Upper lobe of left lung (tissue), 6 donors: ENCODE measurements at regions not wholly inside any gene's neighbourhood (a gene's known extent, or its start where the extent isn't known, plus 50 kb on each side); places are given as distances from the start of the nearest gene placed in this dataset.

Experiments
- ATAC-seq, 2 donors: fragments of 200-7000 bp; cut with Tn5 transposase; one replicate each; pipeline ENCODE4 v1.9.1; 2022; ENCODE audit warnings: mild to moderate bottlenecking in 2 of 2, moderate library complexity in 2 of 2; ENCODE audit not compliant: low FRiP score in 2 of 2
- DNase-seq, 2 donors: peaks; one replicate each; pipeline ENCODE4 v3.0.0-alpha.2; 2019 to 2020
- H3K27ac ChIP-seq, 4 donors: fragments of 200-600 bp; sonication (generic); one replicate each; pipeline ENCODE4 v1.5.1; 2016 to 2019
- H3K27me3 ChIP-seq, 4 donors: fragments of 200-600 bp; sonication (generic); one replicate each; pipeline ENCODE4 v1.5.1; 2017 to 2019
- H3K36me3 ChIP-seq, 4 donors: fragments of 200-600 bp; sonication (generic); one replicate each; pipeline ENCODE4 v1.5.1; 2016 to 2019
- H3K4me1 ChIP-seq, 4 donors: fragments of 200-600 bp; sonication (generic); one replicate each; pipeline ENCODE4 v1.5.1; 2018 to 2019
- H3K4me3 ChIP-seq, 4 donors: fragments of 200-600 bp; sonication (generic); one replicate each; pipeline ENCODE4 v1.5.1; 2017 to 2019; ENCODE audit warnings: mild to moderate bottlenecking in 2 of 4, moderate library complexity in 1 of 4
- H3K9me3 ChIP-seq, 4 donors: fragments of 200-600 bp; sonication (generic); one replicate each; pipeline ENCODE4 v1.5.1; 2018 to 2019
- CTCF ChIP-seq, 6 experiments: fragments of 450-650 bp in 4 of 6; fragments of 200-600 bp in 2 of 6; sonication (generic) in 2 of 6; IDR thresholded peaks; one replicate each; pipeline ENCODE4 v1.5.1; 2016 to 2019; ENCODE audit warnings: antibody characterized with exemption in 6 of 6
- EP300 ChIP-seq, 4 donors: sonication (generic); formaldehyde crosslinking; IDR thresholded peaks; one replicate each; pipeline ENCODE4 v1.5.1; 2017; ENCODE audit warnings: antibody characterized with exemption in 4 of 4, control low read depth in 2 of 4
- POLR2A ChIP-seq, 4 donors: fragments of 450-650 bp; IDR thresholded peaks; one replicate each; pipeline ENCODE4 v1.5.1; 2016 to 2017; ENCODE audit warnings: antibody characterized with exemption in 4 of 4, mild to moderate bottlenecking in 2 of 4
- POLR2AphosphoS5 ChIP-seq, 2 donors: sonication (generic); formaldehyde crosslinking; IDR thresholded peaks; one replicate each; pipeline ENCODE4 v1.5.1; 2017; ENCODE audit warnings: antibody characterized with exemption in 2 of 2
- WGBS, 2 donors: methylation state at CpG; one replicate each; pipeline ENCODE4 v1.1.5; 2017 to 2018; 5-methylcytosine and 5-hydroxymethylcytosine counted together
- donor health status: DM: no; HTN: no; CAD: no; lungs with moderate emphysema.
- donor health status: DM: no; HTN: yes; CAD: no; lungs with severe emphysema.

GRCh38 chr7:24341691-24342413 is 57.9 kb downstream of the NPY start:
- H3K27ac ChIP-seq: no peak overlapping the region
- no peaks in the 10 kb centered on the region for H3K9me3 ChIP-seq
- H3K36me3 ChIP-seq: no peaks in the 10 kb centered on the region
- WGBS, 2 donors: 66 to 77% methylated on average over 3 of the region's 3 CpGs
- ATAC-seq: no peak
- H3K27me3 ChIP-seq: no peaks in the 10 kb centered on the region
- DNase-seq: no peak
- no peaks in the 10 kb centered on the region for H3K4me1 ChIP-seq
- H3K4me3 ChIP-seq: no peak overlapping the region
- no peak for TF ChIP-seq CTCF (IDR thresholded peaks at IDR 0.05)
- no peak for TF ChIP-seq EP300 (IDR thresholded peaks at IDR 0.05)
- no peak for TF ChIP-seq POLR2AphosphoS5 (IDR thresholded peaks at IDR 0.05)
- no peak for TF ChIP-seq POLR2A (IDR thresholded peaks at IDR 0.05)

DNA sequence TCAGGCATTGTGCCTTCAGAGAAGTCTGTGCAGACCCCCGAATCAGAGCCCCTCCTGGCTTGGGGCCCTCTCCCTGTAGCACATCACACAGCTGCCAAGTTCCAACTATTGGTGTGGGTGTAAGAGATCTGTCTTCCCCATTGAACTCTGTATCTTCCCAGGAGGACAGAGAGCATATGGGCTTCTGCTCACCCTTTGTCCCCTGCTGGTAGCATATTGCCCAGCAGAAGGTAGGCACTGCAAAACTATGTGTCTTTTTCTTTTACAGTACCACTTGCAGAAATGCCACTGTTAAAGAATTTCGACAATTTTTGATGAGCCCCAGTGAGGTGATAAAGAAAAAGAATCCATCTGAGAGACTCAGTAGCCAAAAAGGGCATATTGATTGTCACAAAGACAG is 59.6 kb downstream of the NPY start:
- Histone ChIP-seq H3K27ac (no peak overlapping the region), H3K27me3 (no peaks in the 10 kb centered on the region), H3K9me3 (no peaks in the 10 kb centered on the region), H3K36me3 (no peaks in the 10 kb centered on the region), H3K4me1 (no peaks in the 10 kb centered on the region), H3K4me3 (no peak overlapping the region)
- TF ChIP-seq POLR2AphosphoS5 (IDR thresholded peaks at IDR 0.05): no peak
- no peak for TF ChIP-seq CTCF (IDR thresholded peaks at IDR 0.05)
- no peak for TF ChIP-seq POLR2A (IDR thresholded peaks at IDR 0.05)
- no peak for TF ChIP-seq EP300 (IDR thresholded peaks at IDR 0.05)
- ATAC-seq (no peak), DNase-seq (no peak)
- whole genome bisulfite sequencing, 2 donors: 75% methylated on average over 2 of the region's 2 CpGs

DNA sequence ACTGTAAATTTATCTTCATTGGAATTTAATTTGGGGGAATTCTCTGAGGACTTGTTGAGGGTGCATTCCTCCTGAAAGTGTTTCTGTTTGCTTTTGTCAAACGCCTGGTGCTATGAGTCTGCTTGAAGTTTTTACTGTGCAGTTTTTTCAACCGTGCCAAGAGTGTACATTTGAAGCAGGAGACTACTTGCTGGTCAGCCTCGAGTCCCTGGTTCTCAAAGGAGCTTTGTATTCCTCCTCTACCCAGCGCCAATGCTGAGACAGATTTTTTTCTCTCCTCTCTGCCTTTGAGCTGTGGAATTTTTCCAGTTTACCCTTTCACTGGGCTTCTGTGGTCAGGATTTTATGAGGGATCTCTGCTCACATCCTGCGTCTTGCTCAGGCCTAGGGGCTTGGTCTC is 62.1 kb downstream of the NPY start:
- Histone ChIP-seq H3K27me3 (no peaks in the 10 kb centered on the region), H3K9me3 (no peaks in the 10 kb centered on the region), H3K4me1 (no peaks in the 10 kb centered on the region), H3K27ac (no peak overlapping the region), H3K36me3 (no peaks in the 10 kb centered on the region), H3K4me3 (no peak overlapping the region)
- TF ChIP-seq POLR2A (IDR thresholded peaks at IDR 0.05): no peak
- ATAC-seq (no peak), DNase-seq (no peak)
- WGBS, 2 donors: 39 to 45% methylated on average over 5 of the region's 5 CpGs

DNA sequence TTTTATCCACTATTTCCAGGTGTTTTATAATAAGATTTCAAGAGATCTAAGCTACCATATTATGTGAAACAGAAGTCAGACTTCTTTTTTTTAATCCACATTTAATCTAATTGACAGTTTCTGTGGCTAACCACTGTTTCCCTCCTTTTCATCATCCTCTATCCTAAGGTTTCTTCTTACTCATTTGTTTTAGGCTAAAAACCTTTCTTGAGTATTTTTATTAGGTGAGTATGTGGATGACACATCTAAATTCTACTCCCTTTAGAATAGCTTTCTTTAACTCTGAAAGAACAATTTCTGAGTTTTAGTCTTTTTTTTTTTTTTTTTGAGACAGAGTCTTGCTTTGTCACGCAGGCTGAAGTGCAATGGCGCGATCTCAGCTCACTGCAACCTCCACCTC is 62.7 kb downstream of the NPY start:
- no peak for DNase-seq
- no peaks in the 10 kb centered on the region for H3K27me3 ChIP-seq
- no peak overlapping the region for H3K4me3 ChIP-seq
- H3K4me1 ChIP-seq: no peaks in the 10 kb centered on the region
- ATAC-seq: no peak
- no peak overlapping the region for H3K27ac ChIP-seq
- 97% methylated on average over 3 of the region's 3 CpGs for whole genome bisulfite sequencing, 2 donors
- H3K36me3 ChIP-seq: no peaks in the 10 kb centered on the region
- no peak for TF ChIP-seq POLR2AphosphoS5 (IDR thresholded peaks at IDR 0.05)
- no peak for TF ChIP-seq EP300 (IDR thresholded peaks at IDR 0.05)
- no peak for TF ChIP-seq CTCF (IDR thresholded peaks at IDR 0.05)
- no peak for TF ChIP-seq POLR2A (IDR thresholded peaks at IDR 0.05)
- no peaks in the 10 kb centered on the region for H3K9me3 ChIP-seq

- no peak for DNase-seq
- WGBS, 2 donors: 62 to 69% methylated on average over 2 of the region's 2 CpGs
- H3K4me3 ChIP-seq: no peak overlapping the region
- TF ChIP-seq EP300 (IDR thresholded peaks at IDR 0.05) (no peak), POLR2A (IDR thresholded peaks at IDR 0.05) (no peak), CTCF (IDR thresholded peaks at IDR 0.05) (no peak), POLR2AphosphoS5 (IDR thresholded peaks at IDR 0.05) (no peak)
- H3K36me3 ChIP-seq: no peaks in the 10 kb centered on the region
- H3K4me1 ChIP-seq: no peaks in the 10 kb centered on the region
- H3K27me3 ChIP-seq: no peaks in the 10 kb centered on the region
- ATAC-seq: no peak
- no peaks in the 10 kb centered on the region for H3K9me3 ChIP-seq
- H3K27ac ChIP-seq: no peak overlapping the region
These were observed 65.3 kb downstream of the NPY start for GRCh38 chr7:24349339-24349738.
